ENCODE measurements at regions not wholly inside any gene's neighbourhood (a gene's known extent, or its start where the extent isn't known, plus 50 kb on each side); places are given as distances from the start of the nearest gene placed in this dataset.
"Not testable (repeated sequence)": the region's sequence is repeated elsewhere in the genome, so short reads cannot be mapped to it uniquely, and the experiment has no call there.

DNA sequence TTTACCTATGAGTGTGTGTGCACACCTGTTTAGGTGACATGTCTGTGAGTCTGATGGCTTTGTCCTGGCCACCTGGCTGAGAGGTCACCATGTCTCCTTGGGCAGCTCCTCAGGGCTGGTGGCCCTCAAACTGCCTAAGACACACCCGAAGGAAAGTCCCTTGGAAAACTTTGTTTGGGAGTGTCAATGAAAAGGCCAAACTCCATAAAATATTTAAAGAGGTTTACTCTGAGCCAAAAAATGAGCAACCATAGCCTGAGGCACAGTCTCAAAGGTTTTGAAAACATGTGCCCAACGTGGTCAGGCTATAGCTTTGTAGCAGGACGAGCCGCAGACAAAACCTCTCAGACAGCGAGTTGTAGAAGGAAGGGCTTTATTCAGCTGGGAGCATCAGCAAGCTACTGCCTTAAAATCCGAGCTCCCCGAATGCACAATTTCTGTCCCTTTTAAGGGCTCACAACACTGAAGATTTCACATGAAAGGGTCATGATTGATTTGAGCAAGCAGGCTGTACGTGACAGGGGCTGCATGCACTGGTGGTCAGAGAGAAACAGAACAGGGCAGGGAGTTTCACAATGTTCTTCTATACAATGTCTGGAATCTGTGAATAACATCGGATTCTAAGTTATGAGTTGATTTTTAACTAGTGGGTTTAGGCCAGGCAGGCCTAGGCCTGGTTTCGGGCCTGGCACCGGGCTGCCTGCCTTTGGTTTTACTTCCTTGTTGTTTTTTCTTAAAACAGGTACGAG lies 58.4 kb upstream of the RCBTB2 start:
- TF ChIP-seq, protein P1, sequence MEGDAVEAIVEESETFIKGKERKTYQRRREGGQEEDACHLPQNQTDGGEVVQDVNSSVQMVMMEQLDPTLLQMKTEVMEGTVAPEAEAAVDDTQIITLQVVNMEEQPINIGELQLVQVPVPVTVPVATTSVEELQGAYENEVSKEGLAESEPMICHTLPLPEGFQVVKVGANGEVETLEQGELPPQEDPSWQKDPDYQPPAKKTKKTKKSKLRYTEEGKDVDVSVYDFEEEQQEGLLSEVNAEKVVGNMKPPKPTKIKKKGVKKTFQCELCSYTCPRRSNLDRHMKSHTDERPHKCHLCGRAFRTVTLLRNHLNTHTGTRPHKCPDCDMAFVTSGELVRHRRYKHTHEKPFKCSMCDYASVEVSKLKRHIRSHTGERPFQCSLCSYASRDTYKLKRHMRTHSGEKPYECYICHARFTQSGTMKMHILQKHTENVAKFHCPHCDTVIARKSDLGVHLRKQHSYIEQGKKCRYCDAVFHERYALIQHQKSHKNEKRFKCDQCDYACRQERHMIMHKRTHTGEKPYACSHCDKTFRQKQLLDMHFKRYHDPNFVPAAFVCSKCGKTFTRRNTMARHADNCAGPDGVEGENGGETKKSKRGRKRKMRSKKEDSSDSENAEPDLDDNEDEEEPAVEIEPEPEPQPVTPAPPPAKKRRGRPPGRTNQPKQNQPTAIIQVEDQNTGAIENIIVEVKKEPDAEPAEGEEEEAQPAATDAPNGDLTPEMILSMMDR (IDR thresholded peaks at IDR 0.05) = not testable (repeated sequence)
- not testable (repeated sequence) for TF ChIP-seq POLR2A, EP300 (IDR thresholded peaks at IDR 0.05)

All from tibial nerve (tissue), 4 donors.